ENCODE measurements at regions not wholly inside any gene's neighbourhood (a gene's known extent, or its start where the extent isn't known, plus 50 kb on each side); places are given as distances from the start of the nearest gene placed in this dataset.
"Not testable (repeated sequence)": the region's sequence is repeated elsewhere in the genome, so short reads cannot be mapped to it uniquely, and the experiment has no call there.

- no peaks in the 10 kb centered on the region for H3K27me3 ChIP-seq
- H3K4me3 ChIP-seq: no peak overlapping the region
- H3K4me1 ChIP-seq: no peaks in the 10 kb centered on the region
- no peak for DNase-seq (ENCODE audit: extremely low spot score in 2 of 2)
- no peak overlapping the region for H3K27ac ChIP-seq
- H3K9me3 ChIP-seq: no peaks in the 10 kb centered on the region
- TF ChIP-seq POLR2A (IDR thresholded peaks at IDR 0.05) (no peak), CTCF (IDR thresholded peaks at IDR 0.05) (no peak), POLR2AphosphoS5 (IDR thresholded peaks at IDR 0.05; ENCODE audit: insufficient read depth in 1 of 2, low read depth in 1 of 2) (no peak)
- H3K36me3 ChIP-seq: no peaks in the 10 kb centered on the region
- intact Hi-C loops (cut with DNase I): no loop called here
Observed at GRCh38 chr14:39548358-39548757, 116.1 kb upstream of the FBXO33 start.

GRCh38 chr14:39547845-39548244 lies 115.6 kb upstream of the FBXO33 start:
- Histone ChIP-seq H3K4me3 (no peak overlapping the region), H3K36me3 (no peaks in the 10 kb centered on the region), H3K9me3 (no peaks in the 10 kb centered on the region), H3K27ac (no peak overlapping the region), H3K4me1 (no peaks in the 10 kb centered on the region), H3K27me3 (no peaks in the 10 kb centered on the region)
- no peak for TF ChIP-seq POLR2AphosphoS5 (IDR thresholded peaks at IDR 0.05; ENCODE audit: insufficient read depth in 1 of 2, low read depth in 1 of 2)
- intact Hi-C loops (cut with DNase I): no loop called here
- no peak for DNase-seq (ENCODE audit: extremely low spot score in 2 of 2)

GRCh38 chr14:39505812-39506211 lies 73.6 kb upstream of the FBXO33 start:
- intact Hi-C loops (cut with DNase I): no loop called here
- H3K27ac ChIP-seq: no peak overlapping the region
- H3K4me3 ChIP-seq: no peak overlapping the region
- H3K4me1 ChIP-seq: no peaks in the 10 kb centered on the region
- H3K27me3 ChIP-seq: no peaks in the 10 kb centered on the region
- DNase-seq (ENCODE audit: extremely low spot score in 2 of 2): no peak
- no peaks in the 10 kb centered on the region for H3K9me3 ChIP-seq
- H3K36me3 ChIP-seq: no peaks in the 10 kb centered on the region
- TF ChIP-seq POLR2A (IDR thresholded peaks at IDR 0.05): no peak
- no peak for TF ChIP-seq POLR2AphosphoS5 (IDR thresholded peaks at IDR 0.05; ENCODE audit: insufficient read depth in 1 of 2, low read depth in 1 of 2)
- TF ChIP-seq CTCF (IDR thresholded peaks at IDR 0.05): no peak

GRCh38 chr14:39500253-39500652 lies 68.0 kb upstream of the FBXO33 start:
- Histone ChIP-seq H3K4me3 (no peak overlapping the region), H3K4me1 (no peaks in the 10 kb centered on the region), H3K9me3 (no peaks in the 10 kb centered on the region), H3K36me3 (no peaks in the 10 kb centered on the region), H3K27ac (no peak overlapping the region), H3K27me3 (no peaks in the 10 kb centered on the region)
- intact Hi-C loops (cut with DNase I): no loop called here
- no peak for DNase-seq (ENCODE audit: extremely low spot score in 2 of 2)
- no peak for TF ChIP-seq POLR2AphosphoS5 (IDR thresholded peaks at IDR 0.05; ENCODE audit: insufficient read depth in 1 of 2, low read depth in 1 of 2)
- no peak for TF ChIP-seq CTCF (IDR thresholded peaks at IDR 0.05)
- no peak for TF ChIP-seq POLR2A (IDR thresholded peaks at IDR 0.05)

- no peaks in the 10 kb centered on the region for H3K36me3 ChIP-seq
- no peaks in the 10 kb centered on the region for H3K9me3 ChIP-seq
- no peak for DNase-seq (ENCODE audit: extremely low spot score in 2 of 2)
- no peaks in the 10 kb centered on the region for H3K4me1 ChIP-seq
- no peak overlapping the region for H3K4me3 ChIP-seq
- TF ChIP-seq POLR2A (IDR thresholded peaks at IDR 0.05): no peak
- no peak for TF ChIP-seq CTCF (IDR thresholded peaks at IDR 0.05)
- no peak for TF ChIP-seq POLR2AphosphoS5 (IDR thresholded peaks at IDR 0.05; ENCODE audit: insufficient read depth in 1 of 2, low read depth in 1 of 2)
- intact Hi-C loops (cut with DNase I): no loop called here
- no peaks in the 10 kb centered on the region for H3K27me3 ChIP-seq
- H3K27ac ChIP-seq: no peak overlapping the region
Observed at GRCh38 chr14:39499514-39499913, 67.3 kb upstream of the FBXO33 start.

GRCh38 chr14:39497677-39498076 lies 65.4 kb upstream of the FBXO33 start:
- H3K4me1 ChIP-seq; DNase-seq (ENCODE audit: extremely low spot score in 2 of 2); H3K9me3 ChIP-seq; H3K4me3 ChIP-seq; H3K27me3 ChIP-seq; H3K36me3 ChIP-seq; H3K27ac ChIP-seq; intact Hi-C loops (cut with DNase I): not testable (repeated sequence)
